D721Med (cell line): ENCODE measurements at regions not wholly inside any gene's neighbourhood (a gene's known extent, or its start where the extent isn't known, plus 50 kb on each side); places are given as distances from the start of the nearest gene placed in this dataset.

Source experiments
- DNase-seq: peaks from one replicate; pipeline ENCODE4 v3.0.0; 2011; ENCODE audit warnings: low spot score; ENCODE audit not compliant: insufficient read length
- FAIRE-seq: peaks from 2 replicates; lab custom pipeline; 2011; peaks lifted over from hg19 to GRCh38; lab: Jason Lieb, UNC
- TF ChIP-seq, protein P1 (sequence below): IDR thresholded peaks from 2 replicates; pipeline ENCODE4 v1.5.1; 2012; ENCODE audit warnings: mild to moderate bottlenecking, control low read depth; ENCODE audit not compliant: insufficient read depth; ENCODE audit errors: missing control alignments

DNA sequence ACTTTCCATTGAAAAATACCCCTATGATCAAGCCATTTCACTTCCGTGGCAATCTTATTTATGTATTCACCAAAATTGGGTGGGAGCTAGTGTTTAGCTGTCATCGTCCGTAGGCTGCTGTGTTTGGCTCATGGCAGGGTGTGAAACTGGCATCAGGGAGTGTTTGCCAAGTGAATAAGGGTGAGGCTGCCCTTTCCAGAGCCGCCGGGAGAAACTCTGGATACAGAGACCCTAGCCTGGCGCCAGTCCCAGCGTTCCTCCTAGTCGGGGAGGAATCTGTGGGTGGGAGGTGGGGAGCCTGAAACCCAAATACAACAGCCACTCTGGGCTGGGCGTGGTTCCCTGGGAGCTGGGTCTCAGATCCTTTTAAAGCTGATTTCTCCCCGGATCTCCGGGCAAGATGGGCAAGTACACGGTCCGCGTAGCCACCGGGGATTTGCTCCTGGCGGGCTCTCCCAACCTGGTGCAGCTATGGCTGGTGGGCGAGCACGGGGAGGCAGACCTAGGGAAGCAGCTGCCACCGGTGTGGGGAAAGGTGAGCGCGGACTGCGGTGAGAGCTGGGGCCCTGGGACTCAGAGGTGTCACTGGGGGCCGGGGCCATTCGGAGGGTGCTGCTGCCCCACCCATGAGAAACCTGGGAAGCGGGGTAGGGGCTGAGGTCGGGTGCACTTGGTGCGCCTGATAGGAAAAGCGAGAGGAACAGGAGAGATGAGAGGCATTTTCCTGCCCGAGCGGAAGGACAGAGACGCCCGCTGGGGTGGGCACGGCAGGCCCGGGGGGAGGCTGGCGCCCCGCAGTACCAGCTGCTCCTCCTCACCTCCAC is 62.1 kb upstream of the TEKT1 start:
- FAIRE-seq (no peak), DNase-seq (no peak)
- TF ChIP-seq, protein P1, sequence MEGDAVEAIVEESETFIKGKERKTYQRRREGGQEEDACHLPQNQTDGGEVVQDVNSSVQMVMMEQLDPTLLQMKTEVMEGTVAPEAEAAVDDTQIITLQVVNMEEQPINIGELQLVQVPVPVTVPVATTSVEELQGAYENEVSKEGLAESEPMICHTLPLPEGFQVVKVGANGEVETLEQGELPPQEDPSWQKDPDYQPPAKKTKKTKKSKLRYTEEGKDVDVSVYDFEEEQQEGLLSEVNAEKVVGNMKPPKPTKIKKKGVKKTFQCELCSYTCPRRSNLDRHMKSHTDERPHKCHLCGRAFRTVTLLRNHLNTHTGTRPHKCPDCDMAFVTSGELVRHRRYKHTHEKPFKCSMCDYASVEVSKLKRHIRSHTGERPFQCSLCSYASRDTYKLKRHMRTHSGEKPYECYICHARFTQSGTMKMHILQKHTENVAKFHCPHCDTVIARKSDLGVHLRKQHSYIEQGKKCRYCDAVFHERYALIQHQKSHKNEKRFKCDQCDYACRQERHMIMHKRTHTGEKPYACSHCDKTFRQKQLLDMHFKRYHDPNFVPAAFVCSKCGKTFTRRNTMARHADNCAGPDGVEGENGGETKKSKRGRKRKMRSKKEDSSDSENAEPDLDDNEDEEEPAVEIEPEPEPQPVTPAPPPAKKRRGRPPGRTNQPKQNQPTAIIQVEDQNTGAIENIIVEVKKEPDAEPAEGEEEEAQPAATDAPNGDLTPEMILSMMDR, result no peak

DNA sequence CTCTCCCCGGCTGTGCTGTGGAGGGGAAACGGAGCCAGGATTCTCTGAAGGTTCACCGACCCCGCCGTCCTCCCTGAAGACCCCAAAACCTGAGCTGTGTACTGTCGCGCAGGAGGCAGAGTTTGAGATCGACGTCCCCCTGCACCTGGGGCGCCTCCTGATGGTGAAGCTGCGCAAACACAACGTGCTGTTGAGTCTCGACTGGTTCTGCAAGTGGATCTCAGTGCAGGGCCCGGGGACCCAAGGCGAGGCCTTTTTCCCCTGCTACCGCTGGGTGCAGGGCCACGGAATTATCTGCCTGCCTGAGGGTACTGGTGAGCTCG is 62.6 kb upstream of the TEKT1 start:
- FAIRE-seq (no peak), DNase-seq (no peak)
- TF ChIP-seq, protein P1, result peak; percentile 21

DNA sequence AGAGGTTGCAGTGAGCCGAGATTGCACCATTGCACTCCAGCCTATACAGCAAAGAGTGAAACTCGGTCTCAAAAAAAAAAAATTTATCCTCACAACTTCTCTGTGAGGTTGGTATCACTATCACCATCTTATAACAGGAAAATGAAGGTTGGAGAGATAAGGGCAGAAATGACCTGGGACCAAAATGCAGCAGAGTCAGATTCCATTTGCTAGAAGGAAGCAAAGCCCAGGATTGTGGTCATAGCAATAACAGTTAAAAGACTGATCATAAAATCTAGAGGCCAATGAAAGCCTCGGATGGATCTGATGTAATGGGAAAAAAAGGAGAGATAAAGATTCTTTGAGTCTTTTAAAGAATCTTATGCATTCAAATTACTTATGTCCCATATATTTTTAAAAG is 69.6 kb upstream of the TEKT1 start:
- DNase-seq (no peak), FAIRE-seq (no peak)
- TF ChIP-seq, protein P1, result no peak

DNA sequence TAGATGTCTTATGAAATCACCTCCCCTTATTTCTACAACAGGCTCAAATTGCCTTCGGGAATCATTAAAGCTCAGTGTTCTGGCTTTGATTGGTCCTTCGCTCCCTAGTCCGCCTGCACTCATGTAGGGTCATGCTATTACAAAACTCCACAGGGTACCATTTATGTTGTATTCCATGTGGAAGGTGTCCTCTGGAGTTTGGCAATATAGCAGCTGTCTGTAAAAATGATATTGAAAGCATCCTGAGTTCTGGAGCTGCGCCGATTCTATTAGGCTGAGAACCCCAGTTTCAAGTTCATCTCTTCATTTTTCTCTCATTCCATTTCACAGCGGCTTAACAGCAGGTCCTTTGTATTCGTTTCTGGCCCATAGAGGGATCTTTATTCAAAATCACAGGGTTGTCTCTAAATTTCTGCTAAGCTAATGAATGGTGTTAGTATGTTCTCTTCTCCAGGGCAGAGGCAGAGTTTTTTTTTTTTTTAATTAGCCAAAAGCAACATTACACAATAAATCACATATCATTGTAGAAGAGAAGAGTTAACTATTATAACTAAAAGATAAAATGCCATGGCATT is 71.9 kb upstream of the TEKT1 start:
- TF ChIP-seq, protein P1, result no peak
- DNase-seq, result no peak
- FAIRE-seq, result no peak

DNA sequence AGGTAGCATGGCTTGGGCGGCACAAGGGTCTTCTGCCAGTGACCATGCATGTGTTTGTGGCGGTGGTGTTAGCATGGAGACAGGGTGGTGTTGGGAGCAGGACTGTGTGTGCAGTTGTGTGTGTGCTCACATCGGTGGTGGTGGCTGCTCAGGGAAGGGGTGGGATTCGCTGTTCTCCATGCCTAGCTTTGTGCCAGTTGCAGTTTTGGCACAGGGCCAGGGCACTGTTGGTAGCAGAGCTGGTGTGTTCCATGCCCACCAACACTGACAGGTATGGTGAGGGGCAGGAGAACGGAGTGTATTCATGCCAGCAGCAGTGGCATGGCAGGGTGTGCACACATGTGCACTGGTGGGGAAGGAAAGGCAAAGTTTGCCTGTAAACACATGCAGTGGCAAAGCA is 77.3 kb upstream of the TEKT1 start:
- TF ChIP-seq, protein P1, result no peak
- FAIRE-seq (no peak), DNase-seq (no peak)

DNA sequence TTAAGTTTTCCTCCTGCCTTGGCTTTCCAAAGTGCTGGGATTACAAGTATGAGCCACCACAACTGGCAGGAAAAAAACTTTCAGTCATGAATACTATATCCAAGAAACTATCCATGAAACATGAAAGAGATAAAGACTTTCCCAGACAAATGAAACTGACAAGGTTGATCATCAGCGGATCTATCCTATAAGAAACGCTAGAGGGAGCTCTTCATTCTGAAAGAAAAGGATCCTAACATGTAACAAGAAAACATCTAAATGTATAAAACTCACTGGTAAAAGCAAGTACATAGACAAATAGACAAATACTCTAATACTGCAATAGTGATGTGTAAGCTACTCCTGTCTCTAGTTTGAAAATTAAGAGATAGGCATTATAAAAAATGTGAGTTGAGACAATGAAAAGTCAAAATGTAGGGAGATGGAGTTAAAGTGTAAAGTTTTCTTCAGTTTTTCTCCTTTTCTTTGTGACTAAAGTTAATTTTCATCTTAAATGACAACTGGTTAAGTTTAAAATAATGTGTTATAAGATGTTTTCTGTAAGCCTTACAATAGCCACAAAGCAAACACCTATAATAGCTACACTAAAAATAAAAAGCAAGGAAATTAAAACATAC is 79.6 kb upstream of the TEKT1 start:
- no peak for DNase-seq
- no peak for FAIRE-seq

More for the DNA sequence above, 79.6 kb upstream of the TEKT1 start:
- TF ChIP-seq, protein P1, result peak; percentile 44
